Femur (tissue), 1 donor: ENCODE measurements at regions not wholly inside any gene's neighbourhood (a gene's known extent, or its start where the extent isn't known, plus 50 kb on each side); places are given as distances from the start of the nearest gene placed in this dataset.
A peak's percentile ranks its signal among the peaks of the same experiment; 100 is the strongest.
"Not testable (repeated sequence)": the region's sequence is repeated elsewhere in the genome, so short reads cannot be mapped to it uniquely, and the experiment has no call there.

Source experiments
- DNase-seq: peaks from one replicate; pipeline ENCODE4 v3.0.0-alpha.2; 2017

- DNase-seq: no peak
Measured at GRCh38 chr13:91238036-91238435, 109.5 kb upstream of the MIR17HG start.

- DNase-seq: no peak
Measured at GRCh38 chr13:91240341-91240740, 107.1 kb upstream of the MIR17HG start.

DNA sequence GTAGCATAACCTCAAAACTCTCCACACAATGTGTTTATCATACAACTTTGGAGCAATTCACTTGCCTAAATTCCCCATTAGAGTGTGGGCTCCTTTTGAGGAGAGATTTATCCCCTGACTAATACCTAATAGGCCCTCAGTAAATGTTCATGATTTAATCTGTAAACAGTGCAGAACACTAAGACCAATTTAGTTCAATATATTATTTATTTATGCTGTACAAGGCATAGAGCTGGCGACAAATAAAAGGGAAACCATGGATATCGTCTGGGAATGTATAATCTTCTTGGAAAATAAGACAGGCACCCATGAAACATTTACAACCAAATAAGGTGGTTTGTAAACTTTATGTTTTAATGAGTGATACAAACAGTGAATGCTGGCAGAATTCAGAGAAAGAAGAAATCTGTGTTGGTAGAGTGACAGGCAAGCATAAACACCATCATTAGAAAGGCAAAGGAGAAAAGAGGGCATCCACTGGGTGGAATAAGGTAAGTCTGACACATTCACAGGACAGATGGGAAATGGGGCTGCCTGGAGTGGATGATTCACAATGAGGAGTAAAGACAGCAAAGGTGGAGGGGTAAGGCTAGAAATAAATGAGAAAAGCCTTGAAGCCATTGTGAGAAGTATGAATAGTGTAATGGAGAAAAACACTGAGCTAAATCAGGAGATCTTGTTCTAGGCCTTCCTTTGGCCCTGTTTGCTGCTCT is 106.1 kb upstream of the MIR17HG start:
- no peak for DNase-seq

DNA sequence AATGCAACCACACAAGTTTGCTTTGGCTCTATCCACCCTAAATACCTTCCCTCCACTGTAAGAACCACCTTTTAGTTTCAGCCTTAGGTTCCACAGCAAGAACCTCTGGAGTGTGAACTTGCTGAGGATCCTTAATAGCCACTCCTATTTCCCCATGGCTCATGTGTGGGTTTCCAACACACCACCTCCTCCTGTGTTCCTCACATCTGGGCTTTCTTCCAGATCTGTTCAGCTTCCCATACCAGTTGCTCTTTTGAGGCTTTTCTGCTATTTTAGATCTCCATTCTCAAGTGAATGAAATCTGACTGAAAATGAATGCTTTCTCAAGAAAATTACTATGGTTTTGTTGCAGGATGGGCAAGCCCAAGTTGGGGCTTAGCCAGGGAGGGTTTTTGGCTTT is 104.8 kb upstream of the MIR17HG start:
- DNase-seq: peak; percentile 44

- DNase-seq: no peak
Measured at GRCh38 chr13:91245288-91245687, 102.2 kb upstream of the MIR17HG start.

- DNase-seq: no peak
Measured at GRCh38 chr13:91247768-91248167, 99.7 kb upstream of the MIR17HG start.

GRCh38 chr13:91248249-91248648 is 99.2 kb upstream of the MIR17HG start:
- DNase-seq: no peak

DNA sequence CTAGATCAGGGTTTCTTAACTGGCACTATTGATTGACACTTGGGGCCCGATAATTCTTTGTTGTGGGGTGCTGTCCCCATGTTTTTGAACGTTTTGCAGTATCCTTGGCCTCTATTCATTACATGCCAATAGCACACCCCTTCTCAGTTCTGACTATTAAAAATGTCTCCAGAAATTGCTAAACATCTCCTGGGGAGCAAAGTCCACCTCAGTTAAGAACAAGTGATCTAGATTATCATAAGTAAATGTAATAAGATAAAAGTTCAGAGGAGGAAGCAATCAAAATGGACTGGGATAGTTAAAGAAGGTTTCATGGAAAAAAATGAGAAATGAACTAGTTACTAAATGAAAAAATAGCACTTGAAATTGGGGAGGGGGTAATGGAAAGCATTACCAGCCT is 98.1 kb upstream of the MIR17HG start:
- no peak for DNase-seq

GRCh38 chr13:91249861-91250260 is 97.6 kb upstream of the MIR17HG start:
- no peak for DNase-seq

DNA sequence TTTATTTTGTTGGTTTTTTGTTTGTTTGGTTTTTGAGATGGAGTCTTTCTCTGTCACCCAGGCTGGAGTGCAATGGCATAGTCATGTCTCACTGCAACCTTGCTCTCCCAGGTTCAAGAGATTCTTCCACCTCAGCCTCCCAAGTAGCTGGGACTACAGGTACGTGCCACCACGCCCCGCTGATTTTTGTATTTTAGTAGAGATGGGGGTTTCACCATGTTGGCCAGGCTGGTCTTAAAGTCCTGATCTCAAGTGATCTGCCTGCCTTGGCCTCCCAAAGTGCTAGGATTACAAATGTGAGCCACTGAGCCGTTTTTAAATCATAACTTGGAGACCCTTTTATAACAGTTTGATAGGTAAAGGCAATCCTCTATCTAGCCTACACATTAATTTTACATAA is 95.9 kb upstream of the MIR17HG start:
- not testable (repeated sequence) for DNase-seq

- DNase-seq: no peak
Measured at GRCh38 chr13:91264484-91264883, 83.0 kb upstream of the MIR17HG start.

DNA sequence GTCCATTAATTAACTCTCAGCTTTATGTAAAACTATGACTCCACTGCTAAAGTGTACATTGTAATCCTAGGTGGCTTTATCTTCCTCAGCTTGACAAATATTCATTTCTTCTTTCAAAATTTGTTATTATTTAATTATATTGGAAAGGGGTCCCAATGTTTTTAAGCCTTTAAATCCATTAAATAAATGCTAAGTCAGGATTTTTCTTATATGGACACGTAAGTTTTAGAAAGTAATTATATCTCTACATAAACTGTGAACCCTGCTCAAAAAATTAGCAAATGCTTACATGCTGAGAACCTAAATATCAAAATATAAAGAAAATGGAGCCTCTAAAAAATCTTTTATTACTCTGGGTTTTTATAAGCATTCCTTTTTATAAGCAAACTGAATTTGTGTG is 78.2 kb upstream of the MIR17HG start:
- no peak for DNase-seq

DNA sequence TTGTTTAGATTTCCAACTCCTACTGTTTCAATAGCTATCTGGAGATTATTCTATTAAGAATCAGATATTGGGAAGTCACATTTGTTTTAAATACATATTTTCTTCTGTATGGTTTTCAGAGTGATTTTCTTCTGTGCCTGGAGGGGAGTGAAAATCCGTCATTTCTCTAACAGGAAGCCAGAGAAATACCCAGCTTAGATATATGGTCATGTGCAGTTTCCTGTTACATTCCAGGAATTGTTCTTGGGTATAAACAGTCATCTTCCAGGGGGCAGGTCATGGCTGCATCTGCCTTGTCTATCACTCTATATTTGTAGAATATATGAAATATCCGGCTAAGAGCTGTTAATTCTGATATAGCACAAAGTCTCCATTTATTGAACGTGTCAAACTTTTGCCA is 77.5 kb upstream of the MIR17HG start:
- no peak for DNase-seq

- no peak for DNase-seq
Measured at GRCh38 chr13:91272235-91272777, 75.2 kb upstream of the MIR17HG start.

- no peak for DNase-seq
Measured at GRCh38 chr13:91273675-91274074, 73.8 kb upstream of the MIR17HG start.

DNA sequence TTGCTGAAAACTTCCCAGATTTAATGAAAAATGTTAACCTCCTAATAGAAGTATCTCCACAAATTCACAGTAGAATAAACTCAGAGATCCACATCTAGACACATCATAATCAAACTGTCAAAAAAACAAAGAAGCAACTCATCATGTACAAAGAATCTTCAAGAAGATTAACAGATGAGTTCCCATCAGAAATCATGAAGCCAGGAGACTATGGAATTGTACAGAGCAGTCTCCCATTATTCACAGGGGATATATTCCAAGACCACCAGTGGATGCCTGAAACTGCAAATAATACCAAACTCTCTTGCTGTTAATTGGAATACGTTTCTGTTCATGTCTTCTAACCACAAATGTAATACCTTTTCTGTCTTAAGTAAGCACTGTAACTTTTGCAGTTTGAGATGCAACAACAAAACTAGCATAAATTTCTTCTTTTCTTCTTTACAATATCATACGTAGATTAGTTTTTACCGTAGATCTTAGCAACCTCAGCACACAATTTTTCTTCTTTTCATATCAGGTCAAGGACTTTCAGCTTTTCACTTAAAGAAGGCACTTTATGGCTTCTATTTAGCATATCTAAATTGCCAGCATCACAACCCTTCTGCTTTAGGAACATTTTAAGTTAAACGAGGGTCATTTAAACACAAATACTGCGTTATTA is 70.3 kb upstream of the MIR17HG start:
- DNase-seq: no peak

DNA sequence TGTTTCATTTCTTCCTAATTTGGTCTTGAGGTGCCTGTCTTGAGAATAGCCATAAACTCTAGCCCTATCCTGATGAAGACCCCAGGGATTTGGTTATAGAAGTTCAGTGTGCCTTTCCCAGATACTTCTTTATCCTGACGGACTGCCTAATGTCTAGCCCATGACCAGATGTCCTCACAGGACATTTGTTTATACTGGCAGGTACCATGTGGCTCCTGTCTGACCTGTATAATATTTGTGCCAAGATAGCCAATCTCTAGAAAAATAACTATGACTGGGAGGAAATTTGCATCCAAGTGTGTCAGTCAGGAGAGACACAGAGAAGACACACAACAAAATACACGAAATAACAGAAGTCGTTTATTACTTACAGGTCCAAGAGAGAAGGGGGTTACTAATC is 69.2 kb upstream of the MIR17HG start:
- DNase-seq: no peak

DNA sequence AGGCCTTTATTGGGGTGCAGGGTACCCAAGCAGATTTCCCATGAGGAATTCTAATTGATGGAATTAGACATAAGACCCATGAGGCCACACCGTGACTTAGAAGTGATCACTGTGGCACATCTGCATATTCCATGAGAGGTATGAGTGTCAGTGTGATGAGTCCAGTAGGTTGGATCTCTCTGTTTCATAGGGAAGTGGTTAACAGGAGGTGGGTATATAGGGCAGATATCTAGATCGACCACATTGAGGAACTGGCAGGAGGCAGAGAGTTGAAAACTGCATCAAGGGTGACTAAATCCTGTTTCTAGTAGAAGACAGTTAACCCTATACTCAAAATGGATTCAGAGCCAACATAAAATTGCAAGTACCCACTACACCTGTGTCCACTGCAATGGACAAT is 68.6 kb upstream of the MIR17HG start:
- no peak for DNase-seq

DNA sequence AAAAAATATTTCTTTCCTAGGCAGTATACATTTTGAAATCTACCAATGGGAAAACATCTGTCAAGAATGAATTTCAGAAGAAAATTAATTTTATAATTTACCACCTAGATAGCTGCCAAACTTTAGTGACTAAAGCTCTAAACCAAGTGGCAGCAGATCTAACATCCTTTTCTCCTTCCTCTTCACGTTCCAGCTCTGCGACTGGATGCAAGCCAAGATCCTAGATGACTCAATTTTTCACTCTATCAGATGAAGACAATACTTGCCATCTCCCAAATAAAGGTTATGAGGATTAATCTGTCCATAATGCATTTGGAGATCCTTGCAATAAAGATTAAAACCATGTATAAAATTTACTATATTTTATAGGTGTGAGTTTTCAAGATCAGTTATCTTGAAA is 66.7 kb upstream of the MIR17HG start:
- no peak for DNase-seq

- no peak for DNase-seq
Measured at GRCh38 chr13:91284335-91284734, 63.2 kb upstream of the MIR17HG start.

DNA sequence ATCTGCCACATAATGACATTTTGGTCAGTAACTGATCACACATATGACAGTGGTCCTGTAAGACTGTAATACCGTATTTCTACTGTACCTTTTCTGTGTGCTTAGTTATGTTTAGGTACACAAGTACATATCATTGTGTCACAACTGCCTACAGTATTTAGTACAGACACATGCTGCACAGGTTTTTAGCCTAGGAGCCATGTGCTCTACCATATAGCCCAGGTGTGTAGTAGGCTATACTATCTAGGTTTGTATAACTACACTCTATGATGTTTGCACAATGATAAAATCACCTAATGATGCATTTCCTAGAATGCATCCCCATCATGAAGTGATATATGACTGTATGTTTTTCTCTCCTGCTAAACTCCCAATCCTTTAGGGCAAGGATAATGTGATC is 61.2 kb upstream of the MIR17HG start:
- no peak for DNase-seq

GRCh38 chr13:91291078-91291477 is 56.4 kb upstream of the MIR17HG start:
- no peak for DNase-seq

DNA sequence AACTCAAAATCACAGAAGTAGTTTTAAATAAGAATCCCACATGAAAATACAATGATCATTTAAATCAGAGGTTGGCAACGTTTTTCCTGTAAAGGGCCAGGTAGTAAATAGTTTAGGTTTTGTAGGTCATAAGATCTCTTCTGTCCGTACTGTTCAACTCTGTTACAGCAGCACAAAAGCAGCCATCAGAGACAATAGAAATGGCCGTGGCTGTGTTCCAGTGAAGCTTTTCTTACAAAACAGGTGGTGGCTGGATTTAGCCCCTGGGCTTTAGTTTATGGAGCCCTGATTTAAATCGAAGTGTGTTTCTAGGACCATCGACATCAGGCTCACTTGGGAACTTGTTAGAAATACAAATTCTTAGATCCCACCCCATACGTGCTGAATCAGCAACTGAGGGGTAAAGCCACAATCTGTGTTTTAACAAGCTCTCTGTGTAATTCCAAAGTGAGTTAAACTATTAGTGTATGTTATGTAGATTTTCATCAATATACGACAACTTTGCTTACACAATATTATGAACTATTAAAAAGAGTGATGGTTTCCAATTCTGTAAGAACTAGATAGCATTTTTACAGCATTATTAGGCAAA is 54.8 kb upstream of the MIR17HG start:
- DNase-seq: no peak

- no peak for DNase-seq
Measured at GRCh38 chr13:91295712-91296410, 51.6 kb upstream of the MIR17HG start.
